ENCODE measurements at regions not wholly inside any gene's neighbourhood (a gene's known extent, or its start where the extent isn't known, plus 50 kb on each side); places are given as distances from the start of the nearest gene placed in this dataset.

DNA sequence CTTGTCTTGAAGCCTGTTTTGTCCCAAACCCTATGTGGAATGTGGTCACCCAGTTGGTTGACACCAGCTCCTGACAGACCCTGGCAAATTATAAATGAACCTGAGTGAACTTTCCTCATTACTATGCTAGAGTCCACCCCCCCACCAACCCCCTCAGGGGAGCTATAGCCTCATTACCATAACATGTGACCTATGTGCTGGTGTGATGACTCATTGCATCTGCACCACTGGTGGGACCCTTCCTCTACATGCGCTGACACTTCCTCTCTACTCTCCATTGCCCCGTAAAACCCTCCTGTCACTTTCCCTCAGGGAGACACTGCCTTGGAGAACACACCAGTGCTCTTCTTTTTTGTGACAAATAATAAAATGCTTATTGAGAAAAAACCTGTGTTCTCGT lies 105.0 kb upstream of the SESN3 start:
- H3K4me3 ChIP-seq (ENCODE audit: low read depth, low read length), result no peak overlapping the region
- in situ Hi-C loops (cut with HindIII; ENCODE audit: low sequenced_read_pairs), result no loop called here
- TF ChIP-seq, protein P1, sequence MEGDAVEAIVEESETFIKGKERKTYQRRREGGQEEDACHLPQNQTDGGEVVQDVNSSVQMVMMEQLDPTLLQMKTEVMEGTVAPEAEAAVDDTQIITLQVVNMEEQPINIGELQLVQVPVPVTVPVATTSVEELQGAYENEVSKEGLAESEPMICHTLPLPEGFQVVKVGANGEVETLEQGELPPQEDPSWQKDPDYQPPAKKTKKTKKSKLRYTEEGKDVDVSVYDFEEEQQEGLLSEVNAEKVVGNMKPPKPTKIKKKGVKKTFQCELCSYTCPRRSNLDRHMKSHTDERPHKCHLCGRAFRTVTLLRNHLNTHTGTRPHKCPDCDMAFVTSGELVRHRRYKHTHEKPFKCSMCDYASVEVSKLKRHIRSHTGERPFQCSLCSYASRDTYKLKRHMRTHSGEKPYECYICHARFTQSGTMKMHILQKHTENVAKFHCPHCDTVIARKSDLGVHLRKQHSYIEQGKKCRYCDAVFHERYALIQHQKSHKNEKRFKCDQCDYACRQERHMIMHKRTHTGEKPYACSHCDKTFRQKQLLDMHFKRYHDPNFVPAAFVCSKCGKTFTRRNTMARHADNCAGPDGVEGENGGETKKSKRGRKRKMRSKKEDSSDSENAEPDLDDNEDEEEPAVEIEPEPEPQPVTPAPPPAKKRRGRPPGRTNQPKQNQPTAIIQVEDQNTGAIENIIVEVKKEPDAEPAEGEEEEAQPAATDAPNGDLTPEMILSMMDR (IDR thresholded peaks at IDR 0.05; ENCODE audit: low read depth, low read length, missing control alignments), result no peak
- no peak for DNase-seq (ENCODE audit: low read depth)

DNA sequence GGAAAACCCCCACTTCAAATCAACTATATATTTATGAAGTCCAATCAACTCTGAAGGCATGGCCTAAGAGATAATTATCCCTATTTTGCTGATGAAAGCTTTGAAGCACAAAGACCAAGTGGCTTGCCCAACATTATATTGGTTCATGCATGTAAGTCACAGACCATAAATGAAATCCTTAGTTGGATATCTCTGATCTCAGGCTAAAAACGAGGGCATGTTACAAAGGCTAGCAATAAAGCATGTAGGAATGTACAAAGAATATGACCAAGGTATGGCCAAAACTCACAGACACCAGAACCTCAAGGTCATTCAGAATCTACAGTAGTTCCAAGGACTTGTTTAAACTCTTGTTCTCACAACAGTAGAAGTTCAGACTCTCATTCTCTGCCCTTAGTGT lies 100.2 kb upstream of the SESN3 start:
- TF ChIP-seq, protein P1 (IDR thresholded peaks at IDR 0.05; ENCODE audit: low read depth, low read length, missing control alignments), result no peak
- in situ Hi-C loops (cut with HindIII; ENCODE audit: low sequenced_read_pairs), result no loop called here
- no peak for DNase-seq (ENCODE audit: low read depth)
- H3K4me3 ChIP-seq (ENCODE audit: low read depth, low read length), result no peak overlapping the region

DNA sequence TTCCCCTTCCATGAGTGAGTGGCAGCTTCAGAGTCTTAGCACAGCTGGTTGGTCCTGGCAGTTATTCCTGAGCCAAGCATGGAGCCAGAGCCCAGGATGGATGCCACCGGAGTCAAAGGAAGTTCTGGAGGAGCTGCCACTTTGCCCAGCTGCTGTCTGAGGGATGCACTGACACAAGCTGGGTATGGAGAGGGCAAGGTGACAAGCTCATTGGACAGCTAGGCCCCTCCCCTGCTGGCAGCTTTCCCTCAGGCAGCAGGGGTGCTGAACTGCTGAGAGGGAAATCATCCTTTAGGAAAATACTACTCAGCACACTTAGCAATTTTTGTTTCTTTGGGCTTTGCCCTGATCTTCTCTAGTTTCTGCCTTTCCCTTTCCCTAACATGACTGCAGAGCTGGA lies 99.3 kb upstream of the SESN3 start:
- in situ Hi-C loops (cut with HindIII; ENCODE audit: low sequenced_read_pairs), result no loop called here
- no peak for DNase-seq (ENCODE audit: low read depth)

DNA sequence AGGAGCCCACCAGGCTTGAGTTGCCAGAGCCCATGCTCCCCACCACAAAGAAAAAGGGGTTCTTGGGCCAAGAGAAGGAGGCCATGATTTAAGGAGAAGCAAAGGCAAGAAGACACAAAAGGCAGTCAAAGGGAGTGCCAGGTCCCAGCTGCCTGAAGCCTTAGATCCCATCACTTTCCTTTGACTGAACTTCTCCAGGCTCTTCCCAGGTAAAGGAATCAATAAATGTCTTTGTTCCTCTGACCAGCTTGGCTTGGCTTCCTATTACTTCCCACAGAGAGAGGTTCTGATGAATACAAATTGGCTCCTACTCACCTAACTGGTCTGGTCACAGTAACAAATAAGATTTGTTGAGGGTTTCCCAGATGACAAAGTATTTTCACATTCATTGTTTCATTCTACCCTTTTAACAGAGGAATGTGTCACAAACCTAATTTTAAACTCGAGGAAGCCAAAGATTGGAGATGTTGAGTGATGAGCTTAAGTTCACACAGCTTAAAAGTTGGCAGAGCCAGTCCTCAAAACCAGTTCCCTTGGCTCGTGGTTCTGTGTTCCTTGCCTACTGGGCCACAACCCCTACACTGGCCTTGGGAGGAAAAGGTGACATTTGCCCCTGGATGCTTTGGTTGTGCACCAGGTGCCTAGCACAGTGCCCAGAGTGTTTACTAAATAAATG lies 96.4 kb upstream of the SESN3 start:
- in situ Hi-C loops (cut with HindIII; ENCODE audit: low sequenced_read_pairs), result no loop called here
- DNase-seq (ENCODE audit: low read depth), result no peak
- TF ChIP-seq, protein P1 (IDR thresholded peaks at IDR 0.05; ENCODE audit: low read depth, low read length, missing control alignments), result no peak
- H3K4me3 ChIP-seq (ENCODE audit: low read depth, low read length), result no peak overlapping the region

More for the DNA sequence above, 99.3 kb upstream of the SESN3 start:
- no peak overlapping the region for H3K4me3 ChIP-seq (ENCODE audit: low read depth, low read length)
- TF ChIP-seq, protein P1 (IDR thresholded peaks at IDR 0.05; ENCODE audit: low read depth, low read length, missing control alignments), result no peak

DNA sequence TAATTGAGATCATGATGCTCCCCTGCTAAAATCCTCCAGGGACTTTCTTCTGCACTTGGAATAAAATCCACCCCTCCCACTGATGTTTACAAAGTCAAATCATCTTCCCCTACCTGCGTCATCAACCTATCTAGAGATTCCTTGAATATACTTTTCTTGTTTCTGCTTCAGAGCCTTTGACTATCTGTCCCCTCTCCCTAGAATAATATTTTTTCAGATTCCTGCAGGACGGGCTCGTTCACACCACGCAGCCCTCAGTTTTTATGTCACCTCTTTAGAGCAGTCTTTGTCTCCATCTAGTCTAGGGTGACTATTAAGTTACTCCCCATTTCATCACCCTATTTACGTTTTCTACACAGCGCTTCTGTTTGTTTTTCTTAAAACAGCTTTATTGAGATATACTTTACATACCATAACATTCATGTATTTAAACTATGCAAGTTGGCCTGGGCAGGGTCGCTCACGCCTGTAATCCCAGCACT lies 94.8 kb upstream of the SESN3 start:
- no peak overlapping the region for H3K4me3 ChIP-seq (ENCODE audit: low read depth, low read length)
- DNase-seq (ENCODE audit: low read depth), result no peak
- TF ChIP-seq, protein P1 (IDR thresholded peaks at IDR 0.05; ENCODE audit: low read depth, low read length, missing control alignments), result no peak
- in situ Hi-C loops (cut with HindIII; ENCODE audit: low sequenced_read_pairs), result no loop called here

DNA sequence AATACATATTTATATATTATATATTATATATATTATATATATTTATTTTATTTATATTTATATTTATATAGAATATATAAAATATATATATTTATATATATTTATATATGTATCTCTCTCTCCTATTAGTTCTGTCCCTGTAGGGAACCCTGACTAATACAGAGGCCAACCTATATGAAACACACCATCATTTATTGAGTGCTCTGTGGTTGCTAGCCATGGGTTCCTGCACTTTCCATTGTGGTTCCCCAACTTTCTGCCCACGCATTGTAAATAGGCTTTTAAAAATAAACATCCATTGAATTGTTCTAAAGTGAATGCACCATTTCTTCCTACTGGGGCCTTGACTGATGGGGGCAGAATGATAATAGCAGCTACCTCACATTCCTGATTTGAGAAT lies 93.8 kb upstream of the SESN3 start:
- in situ Hi-C loops (cut with HindIII; ENCODE audit: low sequenced_read_pairs), result no loop called here
- no peak for DNase-seq (ENCODE audit: low read depth)
- TF ChIP-seq, protein P1 (IDR thresholded peaks at IDR 0.05; ENCODE audit: low read depth, low read length, missing control alignments), result no peak

More for the DNA sequence above, 93.8 kb upstream of the SESN3 start:
- H3K4me3 ChIP-seq (ENCODE audit: low read depth, low read length), result no peak overlapping the region
